HT-29 (cell line): ENCODE measurements at regions not wholly inside any gene's neighbourhood (a gene's known extent, or its start where the extent isn't known, plus 50 kb on each side); places are given as distances from the start of the nearest gene placed in this dataset.
A peak's percentile ranks its signal among the peaks of the same experiment; 100 is the strongest.

Source experiments
- DNase-seq: peaks from one replicate; pipeline ENCODE4 v3.0.0-alpha.2; 2015; ENCODE audit warnings: low spot score

DNA sequence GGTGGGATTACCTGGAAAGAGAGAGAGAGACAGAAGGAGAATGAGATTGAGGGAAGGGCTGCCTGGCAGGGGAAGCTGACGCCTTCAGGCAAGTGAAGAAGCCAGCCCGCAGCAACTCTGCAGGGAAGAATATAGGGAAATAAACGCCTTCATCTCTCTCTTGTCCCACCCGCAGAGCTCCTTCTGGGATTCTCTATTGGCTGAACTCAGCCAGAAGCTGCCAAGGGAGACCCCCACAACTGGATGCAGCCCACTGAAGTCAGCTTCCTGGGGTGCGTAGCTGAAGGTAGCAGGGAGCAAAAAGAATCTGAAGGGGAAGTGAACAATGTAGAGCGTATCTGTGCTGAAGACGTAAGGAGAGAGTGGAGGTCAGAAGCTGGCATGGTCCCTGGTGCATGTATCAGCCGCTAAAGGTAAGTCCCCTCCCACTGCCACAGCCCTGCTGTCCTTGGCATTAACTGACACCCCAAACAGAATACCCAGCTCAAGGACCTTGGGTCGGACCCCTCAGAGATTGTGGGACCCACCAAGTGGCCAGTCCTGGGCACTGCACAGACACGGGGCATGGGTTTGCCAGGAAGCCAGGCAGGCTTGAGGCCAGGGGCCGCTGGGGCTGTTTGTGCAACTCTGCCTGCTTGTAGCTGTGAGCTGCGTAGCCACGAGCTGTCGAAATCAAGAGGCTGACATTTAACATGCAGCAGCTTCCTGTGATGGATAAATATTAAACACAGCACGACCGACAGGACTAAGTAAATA is 469.9 kb downstream of the MN1 start:
- peak; percentile 1 for DNase-seq

GRCh38 chr22:27335102-27335660 is 466.4 kb downstream of the MN1 start:
- no peak for DNase-seq

GRCh38 chr22:27336151-27337090 is 465.1 kb downstream of the MN1 start:
- no peak for DNase-seq

- no peak for DNase-seq
Measured at GRCh38 chr22:27337676-27338075, 463.9 kb downstream of the MN1 start.

DNA sequence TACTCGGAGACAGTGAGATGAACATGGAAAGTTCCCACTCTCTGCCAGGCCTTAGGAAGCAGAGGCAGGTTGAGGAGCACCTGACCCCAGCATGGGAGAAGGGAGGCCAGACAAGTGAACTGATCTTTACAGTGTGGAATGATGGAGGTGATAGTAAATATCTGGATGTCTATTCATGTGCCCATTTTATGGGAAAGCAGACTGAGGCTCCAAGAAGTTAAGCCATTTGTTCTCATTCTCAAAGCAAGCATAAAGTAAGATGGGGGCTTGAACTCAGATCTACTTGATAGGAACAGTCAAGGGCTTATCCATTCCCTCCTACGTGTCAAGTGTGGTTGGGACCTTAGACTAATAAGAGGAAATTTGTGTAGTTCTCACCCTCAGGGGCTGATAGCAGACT is 461.5 kb downstream of the MN1 start:
- no peak for DNase-seq

DNA sequence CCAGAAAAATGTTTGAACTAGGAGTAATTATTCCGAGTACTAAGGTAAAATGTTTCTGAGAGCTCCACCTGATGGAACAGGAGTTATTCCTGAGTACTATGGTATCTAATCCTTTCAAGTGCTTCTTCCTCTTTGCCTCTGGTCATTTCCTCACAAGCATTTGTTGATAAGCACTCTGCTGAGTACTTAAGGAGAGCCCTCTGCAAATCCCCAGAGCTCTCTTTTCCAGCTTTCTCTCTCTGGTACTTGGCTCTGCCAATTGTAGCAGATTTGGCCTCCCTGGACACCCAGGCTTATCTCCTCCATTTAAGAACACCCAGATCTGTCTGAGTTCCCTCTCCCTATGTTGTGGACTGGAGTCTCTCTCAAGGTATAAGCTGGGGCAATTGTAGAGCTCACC is 457.0 kb downstream of the MN1 start:
- DNase-seq, result no peak

DNA sequence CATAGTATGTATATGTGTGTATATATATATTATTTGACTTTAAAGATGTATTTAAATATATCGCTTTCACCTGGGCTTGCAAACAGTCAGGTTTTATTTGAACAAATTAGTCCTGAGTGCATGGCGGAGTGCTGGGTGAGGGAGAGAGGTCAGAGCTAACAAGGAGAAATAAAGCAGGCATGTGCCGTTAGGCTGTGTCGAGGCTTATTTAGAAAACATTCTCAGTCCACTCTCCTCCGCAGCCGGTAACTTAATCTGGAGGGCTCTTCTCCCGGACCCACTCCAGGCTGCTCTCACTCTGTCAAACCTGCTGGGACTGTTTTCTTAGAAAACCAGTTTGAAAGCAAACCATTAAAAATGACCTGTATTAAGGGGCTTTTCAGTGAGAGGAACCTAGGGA is 455.9 kb downstream of the MN1 start:
- no peak for DNase-seq

- no peak for DNase-seq
Measured at GRCh38 chr22:27347951-27348350, 453.6 kb downstream of the MN1 start.

- DNase-seq, result no peak
Measured at GRCh38 chr22:27348634-27349033, 452.9 kb downstream of the MN1 start.

GRCh38 chr22:27349456-27349855 is 452.1 kb downstream of the MN1 start:
- DNase-seq, result no peak

GRCh38 chr22:27350306-27350705 is 451.2 kb downstream of the MN1 start:
- DNase-seq, result no peak

- DNase-seq, result no peak
Measured at GRCh38 chr22:27352426-27352825, 449.1 kb downstream of the MN1 start.

GRCh38 chr22:27358096-27358870 is 443.3 kb downstream of the MN1 start:
- DNase-seq, result no peak

DNA sequence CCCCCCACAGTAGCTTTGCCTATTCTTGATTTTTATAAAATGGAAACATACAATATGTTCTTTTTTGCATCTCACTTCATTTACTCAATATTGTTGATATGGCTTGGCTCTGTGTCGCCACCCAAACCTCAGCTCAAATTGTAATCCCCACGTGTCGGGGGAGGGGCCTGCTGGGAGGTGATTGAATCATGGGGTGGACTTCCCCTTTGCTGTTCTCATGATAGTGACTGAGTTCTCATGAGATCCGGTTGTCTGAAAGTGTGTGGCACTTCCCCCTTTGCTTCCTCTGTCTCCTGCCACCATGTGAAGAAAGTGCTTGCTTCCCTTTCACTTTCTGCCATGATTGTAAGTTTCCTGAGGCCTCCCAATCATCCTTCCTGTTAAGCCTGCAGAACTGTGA is 431.3 kb downstream of the MN1 start:
- DNase-seq, result no peak

GRCh38 chr22:27370987-27371386 is 430.6 kb downstream of the MN1 start:
- DNase-seq, result no peak

GRCh38 chr22:27372364-27372763 is 429.2 kb downstream of the MN1 start:
- no peak for DNase-seq

DNA sequence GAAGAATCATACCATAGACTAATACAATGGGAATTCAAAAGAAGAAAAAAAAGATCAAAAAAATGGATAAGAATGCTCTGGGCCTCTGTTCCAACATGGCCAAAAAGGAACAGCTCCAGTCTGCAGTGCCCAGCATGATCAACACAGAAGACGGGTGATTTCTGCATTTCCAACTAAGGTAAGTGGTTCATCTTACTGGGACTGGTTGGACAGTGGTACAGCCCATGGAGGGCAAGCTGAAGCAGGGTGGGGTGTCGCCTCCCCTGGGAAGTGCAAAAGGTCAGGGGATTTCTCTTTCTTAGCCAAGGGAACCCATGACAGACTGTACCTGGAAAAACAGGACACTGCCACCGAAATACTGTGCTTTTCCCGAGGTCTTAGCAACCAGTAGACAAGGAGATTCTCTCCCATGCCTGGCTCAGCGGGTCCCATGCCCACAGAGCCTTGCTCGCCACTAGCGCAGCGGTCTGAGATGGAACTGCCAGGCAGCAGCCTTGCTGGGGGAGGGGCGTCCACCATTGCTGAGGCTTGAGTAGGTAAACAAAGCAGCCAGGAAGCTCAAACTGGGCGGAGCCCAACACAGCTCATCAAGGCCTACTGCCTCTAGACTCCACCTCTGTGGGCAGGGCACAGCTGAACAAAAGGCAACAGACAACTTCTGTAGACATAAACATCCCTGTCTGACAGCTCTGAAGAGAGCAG is 428.4 kb downstream of the MN1 start:
- DNase-seq, result peak; percentile 75

DNA sequence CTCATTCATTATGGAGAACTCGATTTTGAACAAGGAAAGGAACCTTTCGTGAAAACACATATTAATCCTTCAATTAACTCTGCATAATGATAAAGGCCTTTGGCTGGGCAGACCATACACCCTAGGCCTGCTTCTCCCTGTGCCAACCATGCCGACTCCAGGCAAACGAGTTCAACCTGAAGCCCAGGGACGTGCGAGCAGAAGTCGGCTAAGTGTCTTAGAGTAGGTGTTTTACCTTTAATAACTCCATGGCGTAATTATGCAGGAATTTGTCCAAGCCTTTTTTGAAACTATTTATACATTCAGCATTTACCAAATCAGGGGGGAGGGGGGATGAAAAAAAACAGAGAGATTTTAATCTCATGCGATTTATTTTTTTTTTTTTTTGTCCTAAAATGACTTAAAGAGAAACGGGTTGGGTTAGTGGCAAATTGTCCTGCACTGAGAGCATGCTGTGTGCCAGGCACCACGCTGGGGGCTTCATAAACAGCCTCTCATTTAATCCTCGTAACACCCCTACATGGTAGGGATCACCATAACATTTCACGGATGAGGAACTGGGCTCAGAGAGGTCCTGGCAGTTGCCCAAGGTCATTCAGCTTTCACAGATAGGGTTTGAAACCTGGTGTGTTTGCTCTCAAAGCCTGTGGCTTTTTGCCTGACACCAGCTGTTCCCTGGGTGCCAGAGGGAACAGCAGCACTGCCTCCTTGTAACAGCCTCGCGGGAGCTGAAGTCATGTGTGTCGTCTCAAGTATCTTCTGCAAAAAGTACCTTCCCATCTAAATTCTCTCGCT is 423.9 kb downstream of the MN1 start:
- no peak for DNase-seq

- no peak for DNase-seq
Measured at GRCh38 chr22:27378311-27378800, 423.2 kb downstream of the MN1 start.

DNA sequence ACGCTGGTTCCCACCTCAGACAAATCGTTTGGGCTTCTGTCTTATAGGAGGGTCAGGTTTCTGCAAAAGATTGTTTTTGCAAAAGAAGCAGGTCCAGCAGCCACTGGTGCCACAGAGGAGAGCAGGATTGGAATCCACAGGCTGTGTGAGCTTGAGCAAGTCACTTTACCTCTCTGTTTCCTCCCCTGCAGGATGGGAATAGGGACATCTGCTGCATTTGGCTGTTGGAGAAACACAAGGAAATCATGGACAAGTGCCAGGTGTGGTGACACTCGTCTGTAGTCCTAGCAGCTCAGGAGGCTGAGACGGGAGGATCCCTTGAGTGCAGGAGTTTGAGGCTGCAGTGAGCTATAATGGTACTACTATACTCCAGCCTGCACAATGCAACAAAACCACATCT is 422.6 kb downstream of the MN1 start:
- DNase-seq, result no peak
